ENCODE measurements at regions not wholly inside any gene's neighbourhood (a gene's known extent, or its start where the extent isn't known, plus 50 kb on each side); places are given as distances from the start of the nearest gene placed in this dataset.

DNA sequence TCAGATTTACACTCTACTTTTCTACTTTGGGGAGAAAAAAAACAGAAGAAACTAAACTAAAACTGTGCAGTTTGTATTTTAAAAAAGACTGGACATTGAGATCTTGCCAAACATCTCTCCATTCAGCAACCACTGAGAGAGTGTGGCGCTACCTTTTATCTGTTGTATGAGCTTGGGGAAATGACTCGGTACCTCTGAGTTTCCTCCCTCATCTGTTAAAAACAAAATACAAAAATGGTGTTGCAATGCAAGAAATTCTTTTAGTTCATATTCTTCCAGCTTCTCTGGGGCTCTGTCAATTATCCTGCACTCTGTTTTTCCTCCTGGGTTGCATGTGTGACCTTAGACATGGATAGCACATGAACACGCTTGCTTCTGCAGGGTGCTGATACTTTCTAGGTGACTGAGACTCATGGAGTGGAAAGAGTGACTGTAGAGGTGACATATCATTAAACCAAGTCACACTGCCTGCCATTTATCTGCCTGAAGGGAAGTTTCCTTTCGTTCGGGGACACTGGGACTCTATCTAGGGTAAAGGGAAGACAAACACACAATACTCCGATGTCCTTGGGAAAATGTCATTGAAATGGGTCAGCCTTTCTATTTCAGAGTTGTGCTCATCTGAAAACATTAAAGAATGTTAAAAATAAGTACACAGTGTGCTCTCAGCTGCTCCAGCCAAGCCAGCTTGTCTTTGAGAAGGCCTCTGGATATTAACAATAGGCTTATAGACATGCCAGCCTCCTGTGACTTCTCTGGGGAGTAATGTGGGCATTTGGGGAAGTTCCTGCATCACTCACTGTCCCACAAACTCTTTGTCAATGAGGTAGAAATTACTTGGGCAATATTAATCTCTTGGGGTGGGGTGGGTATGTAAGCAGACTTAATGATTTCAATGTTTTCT, 91.4 kb downstream of the TRIB2 start:
- no peak for DNase-seq (ENCODE audit: low read depth, low spot score)
- H3K9me3 ChIP-seq (ENCODE audit: insufficient read depth, low read length) = no peaks in the 10 kb centered on the region

DNA sequence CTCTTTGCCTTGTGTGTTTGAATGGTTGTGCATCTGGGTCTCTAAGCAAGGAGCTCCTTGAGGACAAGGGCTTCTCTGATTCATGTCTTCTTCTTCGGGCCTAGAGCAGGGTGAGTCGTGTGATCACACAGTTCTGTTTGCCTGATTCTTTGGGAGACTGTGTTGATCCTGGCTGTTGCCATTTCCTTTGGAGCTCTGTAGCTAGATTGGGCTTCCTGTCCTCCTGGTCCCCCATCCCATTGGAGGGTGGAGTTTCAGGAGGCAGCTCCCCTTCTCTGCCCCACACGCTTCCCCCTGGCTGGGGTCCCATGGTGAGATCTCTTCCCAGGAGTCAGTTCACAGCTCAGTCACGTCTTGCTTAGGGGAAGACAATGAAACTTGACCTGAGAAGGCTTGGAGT, 92.8 kb downstream of the TRIB2 start:
- H3K36me3 ChIP-seq (ENCODE audit: insufficient read depth, insufficient read length, low read length) = no peaks in the 10 kb centered on the region
- DNase-seq (ENCODE audit: low read depth, low spot score) = no peak
- no peaks in the 10 kb centered on the region for H3K27me3 ChIP-seq (ENCODE audit: insufficient read depth, insufficient read length)
- H3K4me1 ChIP-seq (ENCODE audit: insufficient read depth, insufficient read length) = no peaks in the 10 kb centered on the region
- TF ChIP-seq SUZ12 (IDR thresholded peaks at IDR 0.05; ENCODE audit: extremely low read depth, insufficient read depth, insufficient read length) = no peak
- TF ChIP-seq ZNF274 (IDR thresholded peaks at IDR 0.05; ENCODE audit: low read depth, low read length) = no peak
- no peak for TF ChIP-seq YY1 (IDR thresholded peaks at IDR 0.05; ENCODE audit: insufficient read depth, insufficient read length)
- H3K4me3 ChIP-seq (ENCODE audit: insufficient read length, low read depth) = no peak overlapping the region
- H3K9ac ChIP-seq (ENCODE audit: insufficient read length, low read depth) = no peak overlapping the region
- H3K9me3 ChIP-seq (ENCODE audit: insufficient read depth, low read length) = no peaks in the 10 kb centered on the region

More for the DNA sequence above, 91.4 kb downstream of the TRIB2 start:
- TF ChIP-seq ZNF274 (IDR thresholded peaks at IDR 0.05; ENCODE audit: low read depth, low read length) (no peak), SUZ12 (IDR thresholded peaks at IDR 0.05; ENCODE audit: extremely low read depth, insufficient read depth, insufficient read length) (no peak)
- no peaks in the 10 kb centered on the region for H3K36me3 ChIP-seq (ENCODE audit: insufficient read depth, insufficient read length, low read length)
- no peaks in the 10 kb centered on the region for H3K4me1 ChIP-seq (ENCODE audit: insufficient read depth, insufficient read length)
- no peaks in the 10 kb centered on the region for H3K27me3 ChIP-seq (ENCODE audit: insufficient read depth, insufficient read length)
- H3K9ac ChIP-seq (ENCODE audit: insufficient read length, low read depth) = no peak overlapping the region
- no peak overlapping the region for H3K4me3 ChIP-seq (ENCODE audit: insufficient read length, low read depth)

DNA sequence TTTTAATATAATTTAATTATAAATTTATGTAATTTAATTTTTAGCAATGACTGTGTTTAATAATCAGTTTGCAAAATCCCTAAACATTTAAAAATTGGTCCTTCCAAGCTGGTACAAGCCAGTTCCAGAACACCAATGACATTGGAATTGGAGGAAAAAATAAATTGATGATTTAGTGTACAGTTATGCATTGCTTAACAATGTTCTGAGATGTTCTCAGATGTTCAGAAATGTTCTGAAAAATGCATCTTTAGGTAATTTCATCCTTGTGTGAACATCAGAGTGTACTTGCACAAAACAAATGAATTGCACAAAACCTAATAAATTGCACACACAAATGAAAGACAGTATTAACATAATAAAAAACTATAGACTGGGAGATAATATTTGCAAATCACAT, 95.2 kb downstream of the TRIB2 start:
- Histone ChIP-seq H3K4me1 (ENCODE audit: insufficient read depth, insufficient read length) (no peaks in the 10 kb centered on the region), H3K9ac (ENCODE audit: insufficient read length, low read depth) (no peak overlapping the region), H3K4me3 (ENCODE audit: insufficient read length, low read depth) (no peak overlapping the region), H3K27me3 (ENCODE audit: insufficient read depth, insufficient read length) (no peaks in the 10 kb centered on the region), H3K36me3 (ENCODE audit: insufficient read depth, insufficient read length, low read length) (no peaks in the 10 kb centered on the region), H3K9me3 (ENCODE audit: insufficient read depth, low read length) (no peaks in the 10 kb centered on the region)
- no peak for DNase-seq (ENCODE audit: low read depth, low spot score)
- no peak for TF ChIP-seq SUZ12 (IDR thresholded peaks at IDR 0.05; ENCODE audit: extremely low read depth, insufficient read depth, insufficient read length)
- no peak for TF ChIP-seq ZNF274 (IDR thresholded peaks at IDR 0.05; ENCODE audit: low read depth, low read length)
- TF ChIP-seq YY1 (IDR thresholded peaks at IDR 0.05; ENCODE audit: insufficient read depth, insufficient read length) = no peak

DNA sequence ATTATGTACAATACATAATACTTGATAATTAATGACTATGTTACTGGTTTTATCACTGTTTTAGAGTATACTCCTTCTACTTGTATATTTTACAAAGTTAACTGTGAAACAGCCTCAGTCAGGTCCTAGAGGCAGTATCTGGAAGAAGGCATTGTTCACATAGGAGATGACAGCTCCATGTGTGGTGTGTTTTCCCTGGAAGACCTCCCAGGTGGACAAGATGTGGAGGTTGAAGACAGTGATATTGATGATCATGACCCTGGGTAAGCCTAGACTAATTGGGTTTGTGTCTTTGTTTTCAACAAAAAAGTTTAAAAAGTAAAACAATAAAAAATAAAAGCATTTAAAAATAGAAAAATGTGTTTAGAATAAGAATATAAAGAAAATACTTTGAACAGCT, 96.4 kb downstream of the TRIB2 start:
- Histone ChIP-seq H3K4me1 (ENCODE audit: insufficient read depth, insufficient read length) (no peaks in the 10 kb centered on the region), H3K9me3 (ENCODE audit: insufficient read depth, low read length) (no peaks in the 10 kb centered on the region), H3K4me3 (ENCODE audit: insufficient read length, low read depth) (no peak overlapping the region), H3K36me3 (ENCODE audit: insufficient read depth, insufficient read length, low read length) (no peaks in the 10 kb centered on the region), H3K27me3 (ENCODE audit: insufficient read depth, insufficient read length) (no peaks in the 10 kb centered on the region), H3K9ac (ENCODE audit: insufficient read length, low read depth) (no peak overlapping the region)
- DNase-seq (ENCODE audit: low read depth, low spot score) = no peak
- TF ChIP-seq YY1 (IDR thresholded peaks at IDR 0.05; ENCODE audit: insufficient read depth, insufficient read length) (no peak), ZNF274 (IDR thresholded peaks at IDR 0.05; ENCODE audit: low read depth, low read length) (no peak), SUZ12 (IDR thresholded peaks at IDR 0.05; ENCODE audit: extremely low read depth, insufficient read depth, insufficient read length) (no peak)

DNA sequence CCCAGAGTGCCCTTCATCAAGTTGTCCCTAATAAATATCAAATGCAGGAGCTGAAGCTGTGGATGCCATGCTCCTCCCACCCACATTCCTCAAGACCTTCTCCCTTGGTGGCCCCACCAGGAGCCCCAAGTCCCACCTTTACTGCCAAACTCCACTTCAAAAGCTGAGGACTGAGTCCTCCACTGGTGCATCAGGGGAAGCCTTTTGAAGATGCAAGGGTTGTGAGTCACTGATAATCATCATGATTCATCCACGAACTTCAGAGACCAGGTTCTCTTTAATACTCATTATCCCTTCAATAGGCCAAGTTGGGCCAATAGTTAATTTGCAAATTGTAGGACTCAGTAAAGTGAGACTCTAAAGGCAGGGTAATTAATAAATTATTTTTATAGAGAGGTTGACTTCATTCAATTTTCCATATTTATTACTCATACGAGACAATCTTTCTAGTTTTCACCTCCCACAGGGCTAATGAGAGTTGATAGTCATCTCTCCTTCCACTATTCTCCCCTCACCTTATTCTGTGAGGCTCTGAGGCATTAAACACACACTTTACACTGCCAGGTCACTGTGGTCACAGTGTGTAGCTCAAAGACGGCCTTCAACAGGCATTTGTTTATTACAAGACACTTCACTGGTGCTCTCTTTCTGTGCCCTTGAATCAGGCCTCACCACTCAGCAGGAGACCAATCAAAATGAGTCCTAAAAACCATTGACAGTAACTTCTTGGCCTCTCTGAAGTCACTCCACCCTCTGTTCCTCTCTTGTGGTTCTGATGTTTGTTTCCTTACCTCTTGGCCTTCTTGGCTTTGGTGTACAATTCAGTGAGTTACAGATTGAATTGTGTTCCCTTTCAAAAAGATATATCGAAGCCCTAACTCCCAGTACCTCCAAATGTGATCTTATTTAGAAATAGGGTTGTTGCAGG, 99.9 kb downstream of the TRIB2 start:
- DNase-seq (ENCODE audit: low read depth, low spot score) = no peak
- Histone ChIP-seq H3K4me1 (ENCODE audit: insufficient read depth, insufficient read length) (no peaks in the 10 kb centered on the region), H3K9me3 (ENCODE audit: insufficient read depth, low read length) (no peaks in the 10 kb centered on the region), H3K36me3 (ENCODE audit: insufficient read depth, insufficient read length, low read length) (no peaks in the 10 kb centered on the region), H3K4me3 (ENCODE audit: insufficient read length, low read depth) (no peak overlapping the region), H3K9ac (ENCODE audit: insufficient read length, low read depth) (no peak overlapping the region), H3K27me3 (ENCODE audit: insufficient read depth, insufficient read length) (no peaks in the 10 kb centered on the region)
- TF ChIP-seq ZNF274 (IDR thresholded peaks at IDR 0.05; ENCODE audit: low read depth, low read length) (no peak), YY1 (IDR thresholded peaks at IDR 0.05; ENCODE audit: insufficient read depth, insufficient read length) (no peak), SUZ12 (IDR thresholded peaks at IDR 0.05; ENCODE audit: extremely low read depth, insufficient read depth, insufficient read length) (no peak)

DNA sequence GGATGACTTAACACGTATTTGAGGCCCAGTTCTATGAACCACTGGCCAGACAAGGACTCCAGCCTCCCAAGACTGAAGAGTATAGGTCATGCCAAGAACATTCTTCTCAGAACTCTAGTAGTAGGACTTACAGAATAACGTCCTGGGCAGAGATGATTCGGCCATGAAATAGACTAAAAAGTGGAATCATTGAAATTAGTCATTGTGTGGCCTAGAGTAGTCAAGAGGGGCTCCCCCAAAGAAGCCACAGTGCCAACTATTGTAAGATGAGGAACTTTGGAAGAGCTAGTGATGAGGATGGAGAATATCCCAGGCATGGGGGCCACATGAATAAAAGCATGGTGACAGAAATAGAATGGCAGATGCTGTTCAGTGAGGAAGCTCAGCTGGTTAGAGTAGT, 101.1 kb downstream of the TRIB2 start:
- H3K4me1 ChIP-seq (ENCODE audit: insufficient read depth, insufficient read length) = no peaks in the 10 kb centered on the region
- no peak overlapping the region for H3K9ac ChIP-seq (ENCODE audit: insufficient read length, low read depth)
- H3K36me3 ChIP-seq (ENCODE audit: insufficient read depth, insufficient read length, low read length) = no peaks in the 10 kb centered on the region
- H3K9me3 ChIP-seq (ENCODE audit: insufficient read depth, low read length) = no peaks in the 10 kb centered on the region
- no peak for DNase-seq (ENCODE audit: low read depth, low spot score)
- no peaks in the 10 kb centered on the region for H3K27me3 ChIP-seq (ENCODE audit: insufficient read depth, insufficient read length)
- TF ChIP-seq ZNF274 (IDR thresholded peaks at IDR 0.05; ENCODE audit: low read depth, low read length) (no peak), SUZ12 (IDR thresholded peaks at IDR 0.05; ENCODE audit: extremely low read depth, insufficient read depth, insufficient read length) (no peak), YY1 (IDR thresholded peaks at IDR 0.05; ENCODE audit: insufficient read depth, insufficient read length) (no peak)
- no peak overlapping the region for H3K4me3 ChIP-seq (ENCODE audit: insufficient read length, low read depth)

All from NT2/D1 (cell line).